H9 (cell line): ENCODE measurements at regions not wholly inside any gene's neighbourhood (a gene's known extent, or its start where the extent isn't known, plus 50 kb on each side); places are given as distances from the start of the nearest gene placed in this dataset.
"Not testable (repeated sequence)": the region's sequence is repeated elsewhere in the genome, so short reads cannot be mapped to it uniquely, and the experiment has no call there.

Experiments used
- DNase-seq: peaks from one replicate; pipeline ENCODE4 v3.0.0-alpha.2; 2017
- H2AFZ ChIP-seq: one replicate; pipeline ENCODE4 v1.6.1; 2013; ENCODE audit warnings: mild to moderate bottlenecking, low read length, control low read depth, moderate library complexity
- H2AK5ac ChIP-seq: 2 replicates; pipeline ENCODE4 v1.6.1; 2013; ENCODE audit warnings: low read length, control low read depth, mixed read lengths; ENCODE audit not compliant: insufficient read length
- H2BK120ac ChIP-seq: one replicate; pipeline ENCODE4 v1.6.1; 2013; ENCODE audit warnings: low read depth, mild to moderate bottlenecking, low read length, control low read depth, inconsistent platforms; ENCODE audit not compliant: poor library complexity, severe bottlenecking
- H2BK12ac ChIP-seq: 2 replicates; pipeline ENCODE4 v1.6.1; 2013; ENCODE audit warnings: low read length, control low read depth, mixed read lengths, low read depth; ENCODE audit not compliant: insufficient read length
- H2BK15ac ChIP-seq: 2 replicates; pipeline ENCODE4 v1.6.1; 2013; ENCODE audit warnings: low read depth, low read length, control low read depth
- H2BK20ac ChIP-seq: one replicate; pipeline ENCODE4 v1.6.1; 2013; ENCODE audit warnings: low read depth, mild to moderate bottlenecking, low read length, control low read depth, inconsistent platforms; ENCODE audit not compliant: poor library complexity, severe bottlenecking
- H2BK5ac ChIP-seq: 2 replicates; pipeline ENCODE4 v1.6.1; 2013; ENCODE audit warnings: low read length, control low read depth, mixed read lengths; ENCODE audit not compliant: insufficient read length
- H3K14ac ChIP-seq: 2 replicates; pipeline ENCODE4 v1.6.1; 2013; ENCODE audit warnings: low read length, control low read depth; ENCODE audit not compliant: insufficient read depth
- H3K18ac ChIP-seq: 2 replicates; pipeline ENCODE4 v1.6.1; 2013; ENCODE audit warnings: low read depth, mild to moderate bottlenecking, mixed read lengths, low read length, control low read depth; ENCODE audit not compliant: insufficient read length
- H3K23ac ChIP-seq: 2 replicates; pipeline ENCODE4 v1.6.1; 2013; ENCODE audit warnings: low read length, control low read depth, mixed read lengths, low read depth; ENCODE audit not compliant: insufficient read length
- H3K23me2 ChIP-seq: 2 replicates; pipeline ENCODE4 v1.6.1; 2013; ENCODE audit warnings: low read depth, mild to moderate bottlenecking, mixed read lengths, low read length, control low read depth; ENCODE audit not compliant: insufficient read length, poor library complexity, severe bottlenecking
- H3K27ac ChIP-seq: 2 replicates; pipeline ENCODE4 v1.5.1; 2013; ENCODE audit warnings: low read length, control low read depth, mixed read lengths, low read depth; ENCODE audit not compliant: insufficient read length
- H3K27me3 ChIP-seq: 2 replicates; pipeline ENCODE4 v1.6.1; 2013; ENCODE audit warnings: low read length, control low read depth, inconsistent platforms; ENCODE audit not compliant: insufficient read depth
- H3K4ac ChIP-seq: 2 replicates; pipeline ENCODE4 v1.6.1; 2013; ENCODE audit warnings: low read depth, mild to moderate bottlenecking, control low read depth, inconsistent platforms, low read length, moderate library complexity
- H3K4me1 ChIP-seq: 2 replicates; pipeline ENCODE4 v1.6.1; 2013; ENCODE audit warnings: low read length, control low read depth, inconsistent platforms; ENCODE audit not compliant: insufficient read depth
- H3K4me2 ChIP-seq: 2 replicates; pipeline ENCODE4 v1.6.1; 2013; ENCODE audit warnings: low read length, control low read depth, mixed read lengths; ENCODE audit not compliant: insufficient read length, insufficient read depth
- H3K56ac ChIP-seq: 2 replicates; pipeline ENCODE4 v1.6.1; 2013; ENCODE audit warnings: low read depth, mild to moderate bottlenecking, mixed read lengths, low read length, control low read depth; ENCODE audit not compliant: insufficient read length
- H3K79me1 ChIP-seq: 2 replicates; pipeline ENCODE4 v1.6.1; 2013; ENCODE audit warnings: low read depth, mild to moderate bottlenecking, moderate library complexity, low read length, control low read depth, inconsistent platforms; ENCODE audit not compliant: insufficient read depth, poor library complexity, severe bottlenecking
- H3K79me2 ChIP-seq: 2 replicates; pipeline ENCODE4 v1.6.1; 2013; ENCODE audit warnings: low read length, control low read depth, inconsistent platforms; ENCODE audit not compliant: insufficient read depth
- H3K9ac ChIP-seq: 2 replicates; pipeline ENCODE4 v1.6.1; 2013; ENCODE audit warnings: low read length, control low read depth, mixed read lengths; ENCODE audit not compliant: insufficient read length; ENCODE audit errors: extremely low read depth
- H3K9me3 ChIP-seq: one replicate; pipeline ENCODE4 v1.6.1; 2013; ENCODE audit warnings: low read depth, low read length, inconsistent platforms; ENCODE audit not compliant: control insufficient read depth
- H3T11ph ChIP-seq: one replicate; pipeline ENCODE4 v1.6.1; 2013; ENCODE audit warnings: mild to moderate bottlenecking, low read length, control low read depth, inconsistent platforms
- H4K20me1 ChIP-seq: one replicate; pipeline ENCODE4 v1.6.1; 2013; ENCODE audit not compliant: control insufficient read depth, insufficient read length, insufficient read depth
- H4K5ac ChIP-seq: 2 replicates; pipeline ENCODE4 v1.6.1; 2013; ENCODE audit warnings: low read depth, mild to moderate bottlenecking, mixed read lengths, low read length, control low read depth; ENCODE audit not compliant: insufficient read length
- H4K8ac ChIP-seq: replicated peaks from 2 replicates; pipeline ENCODE4 v1.6.1; 2013; ENCODE audit warnings: low read length, control low read depth, mixed read lengths, low read depth; ENCODE audit not compliant: insufficient read length
- H4K91ac ChIP-seq: 2 replicates; pipeline ENCODE4 v1.6.1; 2013; ENCODE audit warnings: low read depth, mild to moderate bottlenecking, moderate library complexity, mixed read lengths, low read length, control low read depth; ENCODE audit not compliant: insufficient read length
- H3K27ac Mint-ChIP-seq, 3 experiments: 2 replicates in 2 of 3; 3 replicates in 1 of 3; pipeline ENCODE4 v1.8.0; 2020 to 2021; ENCODE audit warnings: mixed read lengths in 3 of 3, mild to moderate bottlenecking in 1 of 3, moderate library complexity in 1 of 3
- H3K27me3 Mint-ChIP-seq: 2 replicates; pipeline ENCODE4 v1.8.0; 2021; ENCODE audit warnings: low read depth, mild to moderate bottlenecking, moderate library complexity, mixed read lengths
- H3K36me3 Mint-ChIP-seq, 3 experiments: 2 replicates in 2 of 3; 3 replicates in 1 of 3; pipeline ENCODE4 v1.8.0; 2020 to 2021; ENCODE audit warnings: low read depth in 3 of 3, mixed read lengths in 3 of 3; ENCODE audit not compliant: insufficient read depth in 1 of 3
- H3K4me1 Mint-ChIP-seq, 2 experiments: 2 replicates each; pipeline ENCODE4 v1.8.0; 2020; ENCODE audit warnings: mixed read lengths in 2 of 2
- H3K4me3 Mint-ChIP-seq, 2 experiments: 2 replicates in 1 of 2; 3 replicates in 1 of 2; pipeline ENCODE4 v1.8.0; 2020 to 2021; ENCODE audit warnings: mild to moderate bottlenecking in 2 of 2, mixed read lengths in 2 of 2, moderate library complexity in 1 of 2
- H3K9me3 Mint-ChIP-seq, 2 experiments: 2 replicates in 1 of 2; 3 replicates in 1 of 2; pipeline ENCODE4 v1.8.0; 2020; ENCODE audit warnings: mild to moderate bottlenecking in 2 of 2, mixed read lengths in 2 of 2, moderate library complexity in 1 of 2
- WGBS: extraction: QIAGEN DNeasy Blood & Tissue Kit; methylation state at CpG from one replicate; pipeline ENCODE4 v1.1.7; 2013; ENCODE audit warnings: missing lambda C conversion rate, low lambda C conversion rate, mixed read lengths; ENCODE audit not compliant: insufficient read length; ENCODE audit errors: extremely low coverage; 5-methylcytosine and 5-hydroxymethylcytosine counted together
- TF ChIP-seq, protein P1 (sequence below): fragments of 200-600 bp; sonication (generic); conservative IDR thresholded peaks from 3 replicates; pipeline ENCODE4 v1.8.0; 2021; ENCODE audit warnings: antibody characterized with exemption, mild to moderate bottlenecking

- H2BK12ac ChIP-seq: no peak overlapping the region
- no peaks in the 10 kb centered on the region for H3K79me1 ChIP-seq
- H3K27me3 Mint-ChIP-seq: 0 out of 2 replicates have a peak, but pooled peaks cover 2% of the 10 kb centered on the region
- H3K4me2 ChIP-seq: peak overlapping the region; percentile 6
- H3K56ac ChIP-seq: no peak overlapping the region
- H2BK5ac ChIP-seq: no peak overlapping the region
- no peaks in the 10 kb centered on the region for H3K27me3 ChIP-seq
- H3K27ac Mint-ChIP-seq: peak overlapping the region in 1 of 3 experiments; percentile 56; a peak in 2 of 7 replicates
- TF ChIP-seq, protein P1, sequence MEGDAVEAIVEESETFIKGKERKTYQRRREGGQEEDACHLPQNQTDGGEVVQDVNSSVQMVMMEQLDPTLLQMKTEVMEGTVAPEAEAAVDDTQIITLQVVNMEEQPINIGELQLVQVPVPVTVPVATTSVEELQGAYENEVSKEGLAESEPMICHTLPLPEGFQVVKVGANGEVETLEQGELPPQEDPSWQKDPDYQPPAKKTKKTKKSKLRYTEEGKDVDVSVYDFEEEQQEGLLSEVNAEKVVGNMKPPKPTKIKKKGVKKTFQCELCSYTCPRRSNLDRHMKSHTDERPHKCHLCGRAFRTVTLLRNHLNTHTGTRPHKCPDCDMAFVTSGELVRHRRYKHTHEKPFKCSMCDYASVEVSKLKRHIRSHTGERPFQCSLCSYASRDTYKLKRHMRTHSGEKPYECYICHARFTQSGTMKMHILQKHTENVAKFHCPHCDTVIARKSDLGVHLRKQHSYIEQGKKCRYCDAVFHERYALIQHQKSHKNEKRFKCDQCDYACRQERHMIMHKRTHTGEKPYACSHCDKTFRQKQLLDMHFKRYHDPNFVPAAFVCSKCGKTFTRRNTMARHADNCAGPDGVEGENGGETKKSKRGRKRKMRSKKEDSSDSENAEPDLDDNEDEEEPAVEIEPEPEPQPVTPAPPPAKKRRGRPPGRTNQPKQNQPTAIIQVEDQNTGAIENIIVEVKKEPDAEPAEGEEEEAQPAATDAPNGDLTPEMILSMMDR: peak; percentile 53; the same call in 2 of the 3 replicates
- H4K91ac ChIP-seq: no peak overlapping the region
- peaks cover 40 to 46% of the 10 kb centered on the region in 2 experiments for H3K4me1 Mint-ChIP-seq
- H2BK120ac ChIP-seq: no peak overlapping the region
- H3K9ac ChIP-seq: no peak overlapping the region
- H3K27ac ChIP-seq: no peak overlapping the region
- H3K9me3 ChIP-seq: no peaks in the 10 kb centered on the region
- H3K23ac ChIP-seq: no peak overlapping the region
- H3K79me2 ChIP-seq: no peaks in the 10 kb centered on the region
- no peak overlapping the region for H2AK5ac ChIP-seq
- H3K36me3 Mint-ChIP-seq: peaks cover 7 to 19% (median 8%) of the 10 kb centered on the region in 3 experiments; a peak in 6 of 7 replicates
- H2BK20ac ChIP-seq: no peak overlapping the region
- no peaks in the 10 kb centered on the region for H3K23me2 ChIP-seq
- H4K8ac ChIP-seq: no peak overlapping the region
- H3K14ac ChIP-seq: no peak overlapping the region
- no peak for DNase-seq
- no peak overlapping the region for H3K4me3 Mint-ChIP-seq
- H3K9me3 Mint-ChIP-seq: peaks cover 8 to 10% of the 10 kb centered on the region in 2 experiments; a peak in 4 of 5 replicates
- no peak overlapping the region for H4K5ac ChIP-seq
- H4K20me1 ChIP-seq: no peaks in the 10 kb centered on the region
- H3K18ac ChIP-seq: no peak overlapping the region
- H2AFZ ChIP-seq: no peak overlapping the region
- no peak overlapping the region for H3T11ph ChIP-seq
- no peak overlapping the region for H3K4ac ChIP-seq
- H2BK15ac ChIP-seq: no peak overlapping the region
- peaks cover 11% of the 10 kb centered on the region; the same call in 1 of the 2 replicates for H3K4me1 ChIP-seq
These were observed 176.1 kb upstream of the KLF7 start for GRCh38 chr2:207341804-207342203.

GRCh38 chr2:207344596-207345394 is 179.0 kb upstream of the KLF7 start:
- not testable (repeated sequence) for H2AFZ ChIP-seq, H3K9me3 ChIP-seq, H2BK15ac ChIP-seq, H3K79me2 ChIP-seq, H3K23ac ChIP-seq, H3K9ac ChIP-seq, H3K27ac ChIP-seq, H3K27ac Mint-ChIP-seq, H3K14ac ChIP-seq, H3K18ac ChIP-seq, H3K27me3 ChIP-seq, H2BK120ac ChIP-seq, H2BK5ac ChIP-seq, H2AK5ac ChIP-seq, DNase-seq, H3K79me1 ChIP-seq, H2BK12ac ChIP-seq, H3K23me2 ChIP-seq, H3K56ac ChIP-seq, H3T11ph ChIP-seq, H4K5ac ChIP-seq, H2BK20ac ChIP-seq, H3K4ac ChIP-seq, H3K4me2 ChIP-seq, H4K20me1 ChIP-seq, H3K4me3 Mint-ChIP-seq, H3K27me3 Mint-ChIP-seq, H3K4me1 ChIP-seq, H4K91ac ChIP-seq, H4K8ac ChIP-seq
- Mint-ChIP-seq H3K36me3 (peaks cover 14 to 28% (median 16%) of the 10 kb centered on the region in 3 experiments), H3K4me1 (peaks cover 23 to 28% of the 10 kb centered on the region in 2 experiments), H3K9me3 (peaks cover 20 to 22% of the 10 kb centered on the region in 2 experiments)
- no CpG with 5 or more reads among the region's 12 CpGs for WGBS
